ENCODE measurements at regions not wholly inside any gene's neighbourhood (a gene's known extent, or its start where the extent isn't known, plus 50 kb on each side); places are given as distances from the start of the nearest gene placed in this dataset.

DNA sequence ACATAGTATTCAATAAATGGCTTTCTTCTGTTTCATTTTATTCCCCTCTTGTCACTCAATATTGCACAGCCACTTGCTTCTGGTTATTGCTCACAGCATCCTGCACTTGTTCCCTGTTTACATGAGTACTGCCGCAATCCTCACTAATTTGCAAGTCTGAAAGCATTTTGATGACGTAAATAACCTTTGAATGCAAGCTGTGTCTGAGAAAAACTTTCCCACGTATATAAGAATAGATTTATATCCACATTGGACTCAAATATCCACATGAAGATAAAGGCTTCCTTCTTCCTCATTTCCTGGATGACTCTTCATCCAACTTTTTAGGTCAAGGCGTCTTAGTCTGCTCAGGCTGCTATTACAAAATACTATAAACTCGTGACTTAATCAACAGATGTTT is 88.2 kb upstream of the DAP start:
- DNase-seq (ENCODE audit: low read depth): peak; percentile 48

DNA sequence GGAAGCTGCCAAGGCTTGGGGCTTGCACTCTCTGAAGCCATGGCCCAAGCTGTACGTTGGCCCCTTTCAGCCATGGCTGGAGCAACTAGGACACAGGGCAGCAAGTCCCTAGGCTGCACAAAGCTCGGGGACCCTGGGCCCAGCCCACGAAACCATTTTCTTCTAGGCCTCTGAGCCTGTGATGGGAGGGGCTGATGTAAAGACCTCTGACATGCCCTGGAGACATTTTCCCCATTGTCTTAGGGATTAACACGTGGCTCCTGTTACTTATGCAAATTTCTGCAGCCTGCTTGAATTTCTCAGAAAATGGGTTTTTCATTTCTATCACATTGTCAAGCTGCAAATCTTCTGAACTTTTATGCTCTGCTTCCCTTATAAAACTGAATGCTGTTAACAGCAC is 83.0 kb upstream of the DAP start:
- no peak for DNase-seq (ENCODE audit: low read depth)

DNA sequence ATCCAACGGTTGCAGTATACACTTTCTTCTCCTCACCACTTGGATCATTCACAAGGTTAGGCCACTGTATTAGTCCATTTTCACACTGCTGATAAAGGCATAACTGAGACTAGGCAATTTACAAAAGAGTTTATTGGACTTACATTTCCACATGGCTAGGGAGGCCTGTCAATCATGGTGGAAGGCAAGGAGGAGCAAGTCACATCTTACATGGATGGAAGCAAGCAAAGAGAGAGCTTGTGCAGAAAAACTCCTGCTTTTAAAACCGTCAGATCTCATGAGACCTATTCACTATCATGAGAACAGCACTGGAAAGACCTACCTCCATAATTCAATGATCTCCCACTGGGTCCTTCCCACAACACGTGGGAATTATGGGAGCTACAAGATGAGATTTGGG is 81.8 kb upstream of the DAP start:
- DNase-seq (ENCODE audit: low read depth): no peak

DNA sequence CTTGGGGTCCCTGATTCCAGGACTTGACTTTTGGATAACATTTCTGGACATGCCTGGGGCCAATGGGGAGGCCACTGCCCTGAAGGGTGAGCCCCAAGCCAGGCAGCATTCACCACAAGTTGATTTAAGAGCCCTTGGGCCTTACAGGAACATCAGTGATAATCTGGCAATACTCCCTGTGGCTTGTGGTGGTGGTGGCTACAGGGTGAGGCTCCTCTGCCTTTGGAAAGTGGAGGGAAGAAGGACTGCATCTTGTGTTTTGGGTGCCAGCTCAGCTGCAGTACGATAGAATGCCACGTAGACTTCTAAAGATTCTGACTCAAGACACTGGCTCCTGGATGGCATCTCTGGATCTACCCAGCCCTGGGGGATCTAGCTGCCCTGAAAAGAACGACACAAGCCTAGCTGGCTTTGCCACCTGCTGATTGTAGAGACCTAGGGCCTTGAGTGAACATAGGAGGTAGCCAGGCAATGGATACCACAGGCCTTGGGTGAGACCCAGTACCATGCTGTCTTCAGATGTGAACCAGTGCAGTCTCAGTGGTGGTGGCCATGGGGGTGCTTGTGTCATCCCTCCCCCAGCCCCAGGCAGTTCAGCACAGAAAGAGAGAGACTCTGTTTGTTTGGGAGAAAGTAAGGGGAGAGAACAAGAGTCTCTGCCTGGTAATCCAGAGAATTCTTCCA is 79.0 kb upstream of the DAP start:
- DNase-seq (ENCODE audit: low read depth): no peak

DNA sequence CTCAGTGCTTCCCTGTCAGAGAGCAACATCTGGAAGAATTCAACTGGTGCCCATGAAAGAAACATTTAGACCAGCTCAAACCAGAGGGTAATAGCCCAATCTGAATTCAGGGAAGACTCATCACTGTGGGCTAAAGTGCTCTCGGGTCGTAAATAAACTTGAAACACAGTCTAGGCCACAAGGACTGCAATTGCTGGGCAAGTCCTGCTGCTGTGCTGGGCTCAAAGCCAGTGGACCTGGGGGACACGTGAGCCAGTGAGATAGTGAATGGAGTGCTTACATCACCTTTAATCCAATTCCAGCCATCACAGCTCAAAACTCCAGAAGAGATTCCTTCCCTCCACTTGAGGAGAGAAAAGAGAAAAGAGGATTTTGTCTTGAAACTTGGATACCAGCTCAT is 78.1 kb upstream of the DAP start:
- DNase-seq (ENCODE audit: low read depth): no peak

DNA sequence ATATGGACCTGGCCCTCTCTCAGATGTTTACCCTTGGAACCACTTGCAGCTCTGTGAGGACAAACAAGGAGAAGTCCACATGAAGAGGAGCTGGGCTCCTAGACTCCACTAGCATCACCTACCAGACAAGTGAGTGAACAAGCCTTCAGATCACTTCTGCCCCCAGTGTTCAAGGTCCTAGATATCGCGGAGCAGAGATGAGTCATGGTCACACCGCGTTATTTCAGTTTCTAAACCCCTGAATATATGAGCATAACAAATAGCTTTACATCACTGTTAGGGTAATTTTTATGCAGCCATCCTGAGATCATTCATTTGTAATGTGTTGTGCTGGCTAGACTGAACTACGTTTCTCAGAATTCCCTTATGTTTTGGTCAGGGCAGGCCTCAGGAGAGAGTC is 77.0 kb upstream of the DAP start:
- DNase-seq (ENCODE audit: low read depth): no peak

DNA sequence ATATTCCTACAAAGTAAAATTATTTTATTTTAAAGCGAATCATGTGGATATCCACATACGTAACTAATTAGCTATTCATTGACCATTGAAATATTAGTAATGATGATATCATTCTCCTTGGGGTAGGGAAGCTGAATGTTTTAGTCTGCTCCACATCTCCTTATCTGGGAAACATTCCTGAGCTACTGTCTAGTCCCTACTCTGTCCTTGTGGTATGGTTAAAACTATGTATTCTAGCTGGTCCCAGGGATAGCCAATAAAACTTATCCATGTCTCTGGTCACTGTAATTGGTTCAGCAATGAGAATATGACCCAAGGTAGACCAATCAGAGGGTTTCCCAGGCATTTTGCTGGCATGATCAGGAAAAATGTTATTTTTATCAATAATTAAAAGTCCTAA is 76.0 kb upstream of the DAP start:
- peak; percentile 82 for DNase-seq (ENCODE audit: low read depth)

DNA sequence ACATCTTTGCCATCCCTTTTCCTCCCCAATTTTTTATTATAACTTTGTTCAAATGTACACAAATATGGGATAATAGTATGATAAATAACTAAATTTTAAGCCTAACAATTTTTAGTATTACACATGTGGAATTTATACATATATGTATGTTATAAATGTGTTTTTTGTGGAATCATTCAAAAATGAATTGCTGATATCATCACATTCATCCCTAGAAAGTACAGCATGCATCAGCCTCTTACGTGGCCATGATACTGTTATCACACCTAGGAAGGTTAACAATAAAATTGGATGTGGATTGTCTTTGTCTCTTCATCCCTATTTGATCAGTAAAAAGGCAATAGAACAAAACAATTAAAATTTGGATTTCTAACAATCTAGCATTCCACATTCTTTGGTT is 73.7 kb upstream of the DAP start:
- DNase-seq (ENCODE audit: low read depth): no peak

DNA sequence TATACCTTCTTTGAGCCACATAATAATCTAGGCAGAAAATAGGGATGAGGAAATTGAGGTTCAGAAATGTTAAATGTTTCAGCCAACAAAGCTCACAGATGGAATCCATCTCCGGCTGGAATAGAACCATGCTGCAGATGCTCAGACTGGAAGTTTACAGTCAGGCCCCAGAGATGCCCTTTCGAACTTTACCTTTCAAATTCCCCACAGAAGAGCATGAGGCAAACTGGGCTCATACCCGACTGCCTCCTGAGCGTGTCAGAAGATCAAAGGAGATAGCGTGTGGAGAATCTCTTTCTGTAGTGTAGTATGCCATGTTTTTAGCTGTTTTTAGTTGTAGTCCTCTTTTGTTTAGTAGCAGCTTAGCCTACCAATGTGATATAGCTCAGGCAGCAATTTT is 72.0 kb upstream of the DAP start:
- no peak for DNase-seq (ENCODE audit: low read depth)

DNA sequence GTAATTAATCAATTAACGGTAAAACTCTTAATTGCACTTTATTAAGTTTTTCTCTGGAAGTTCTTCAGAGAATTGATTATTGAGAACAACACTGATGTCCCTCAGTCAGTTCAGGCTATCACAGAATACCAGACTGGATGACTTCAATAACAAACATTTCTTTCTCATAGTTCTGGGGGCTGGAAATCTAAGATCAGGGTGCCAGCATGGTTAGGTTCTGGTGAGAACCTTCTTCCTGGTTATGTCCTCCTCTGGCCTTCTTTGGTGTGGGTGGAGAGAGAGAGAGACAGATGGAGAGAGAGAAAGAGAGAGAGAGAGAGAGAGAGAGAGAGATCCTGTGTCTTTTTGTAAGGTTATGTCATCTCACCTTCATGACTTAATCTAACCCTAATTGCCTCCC is 71.4 kb upstream of the DAP start:
- peak; percentile 44 for DNase-seq (ENCODE audit: low read depth)

DNA sequence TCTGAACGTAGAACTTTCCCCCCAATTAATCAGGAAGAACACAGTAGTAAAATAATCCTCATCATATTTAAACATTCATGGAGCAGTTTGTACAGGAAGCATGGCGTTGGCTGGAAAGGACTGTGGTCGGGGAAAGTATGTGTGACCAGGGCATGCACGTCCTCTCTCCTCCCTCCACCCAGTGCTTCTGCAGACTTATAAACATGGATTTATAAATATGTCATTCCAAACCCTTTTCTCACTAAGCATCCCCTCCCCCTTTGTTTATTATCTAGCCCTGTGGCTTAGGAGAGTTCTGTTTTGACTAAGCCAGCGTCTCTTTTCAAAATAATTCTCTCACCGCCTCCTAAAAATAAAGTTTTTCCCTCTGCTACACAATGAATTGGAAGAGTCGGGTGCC is 70.4 kb upstream of the DAP start:
- peak; percentile 98 for DNase-seq (ENCODE audit: low read depth)

DNA sequence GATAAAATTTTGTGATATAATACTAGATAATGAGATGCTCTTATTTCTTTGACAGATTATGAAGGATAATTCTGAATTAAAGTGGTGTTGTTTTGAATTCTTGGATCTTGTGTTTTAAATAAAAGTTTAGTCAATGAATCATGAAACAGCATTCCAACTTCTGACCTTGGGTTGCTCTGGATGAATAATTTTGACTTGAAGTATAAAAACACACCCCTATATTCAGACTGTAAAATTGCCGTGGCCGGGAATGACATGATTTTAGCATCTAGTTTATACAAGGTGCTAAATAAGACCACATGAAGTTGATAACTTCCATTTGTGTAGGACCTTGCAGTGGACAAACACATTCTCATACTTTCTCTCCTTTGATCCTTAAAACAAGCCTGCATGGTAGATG is 67.2 kb upstream of the DAP start:
- peak; percentile 80 for DNase-seq (ENCODE audit: low read depth)

DNA sequence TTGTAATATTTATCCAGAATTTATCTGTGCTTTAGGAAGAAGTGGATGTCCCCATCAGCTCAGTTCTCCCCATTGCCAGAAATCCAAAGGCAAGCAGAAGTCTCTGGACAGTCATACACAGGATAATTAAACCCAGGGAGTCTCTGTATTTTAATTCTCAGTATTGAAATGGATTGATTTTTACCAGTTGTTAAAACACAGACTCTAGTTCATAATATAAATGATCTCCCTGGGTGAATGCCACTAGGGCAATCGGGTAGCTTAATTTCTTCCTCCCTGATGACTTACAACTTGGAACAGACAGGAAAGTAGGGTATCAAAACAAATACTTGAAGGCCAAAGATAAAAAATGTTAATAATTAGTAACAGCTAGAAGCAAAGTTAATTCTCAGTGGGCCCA is 66.5 kb upstream of the DAP start:
- DNase-seq (ENCODE audit: low read depth): peak; percentile 30

DNA sequence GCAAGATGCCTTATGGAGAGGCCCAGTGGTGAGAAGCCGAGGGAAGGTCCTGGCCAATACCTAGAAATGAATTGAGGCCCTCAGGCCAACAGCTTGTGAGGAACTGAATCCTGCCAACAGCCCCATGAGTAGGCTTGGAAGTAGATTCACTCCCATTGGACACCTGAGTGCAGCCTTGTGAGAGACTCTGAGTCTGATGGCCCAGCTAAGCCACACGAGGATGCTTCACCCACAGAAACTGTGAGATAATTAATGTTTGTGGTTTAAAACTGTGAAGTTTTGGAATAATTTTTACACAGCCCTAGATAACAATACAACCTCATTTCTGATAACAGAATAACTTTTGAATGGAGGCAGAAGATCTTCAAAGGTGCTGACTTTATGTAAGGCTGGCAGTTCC is 65.9 kb upstream of the DAP start:
- DNase-seq (ENCODE audit: low read depth): no peak

DNA sequence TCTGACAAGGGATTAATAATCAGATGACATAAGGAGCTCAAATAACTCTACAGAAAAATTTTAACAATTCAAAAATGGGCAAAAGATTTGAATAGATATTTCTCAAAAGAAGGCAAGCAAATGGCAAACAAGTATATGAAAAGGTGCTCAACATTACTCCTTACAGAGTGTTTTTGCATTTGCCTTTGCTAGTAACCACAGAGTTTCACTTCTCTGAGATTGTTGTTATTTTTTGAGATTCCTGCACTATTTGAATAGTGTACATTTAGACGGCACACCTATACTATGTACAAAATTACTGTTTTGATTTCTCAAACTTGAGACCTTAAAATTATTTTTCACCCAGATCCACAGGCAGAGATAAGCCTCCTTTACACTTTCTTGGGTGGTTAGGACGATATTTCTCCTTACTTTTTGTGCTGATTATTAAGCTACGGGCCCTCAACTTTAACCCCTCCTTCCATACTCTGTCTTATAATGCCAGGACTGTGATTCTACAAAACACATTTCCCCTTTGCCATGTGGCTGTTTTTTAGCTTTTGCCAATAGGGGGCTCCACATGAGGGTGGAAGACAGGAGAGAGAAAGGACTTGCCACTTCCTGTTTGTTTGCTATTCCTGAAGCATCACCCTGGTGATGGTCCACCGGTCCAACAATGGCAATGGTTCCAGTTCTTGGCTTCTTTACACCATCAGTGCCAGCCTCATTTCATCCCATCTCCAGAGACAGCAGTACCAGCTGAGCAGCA is 65.0 kb upstream of the DAP start:
- no peak for DNase-seq (ENCODE audit: low read depth)

DNA sequence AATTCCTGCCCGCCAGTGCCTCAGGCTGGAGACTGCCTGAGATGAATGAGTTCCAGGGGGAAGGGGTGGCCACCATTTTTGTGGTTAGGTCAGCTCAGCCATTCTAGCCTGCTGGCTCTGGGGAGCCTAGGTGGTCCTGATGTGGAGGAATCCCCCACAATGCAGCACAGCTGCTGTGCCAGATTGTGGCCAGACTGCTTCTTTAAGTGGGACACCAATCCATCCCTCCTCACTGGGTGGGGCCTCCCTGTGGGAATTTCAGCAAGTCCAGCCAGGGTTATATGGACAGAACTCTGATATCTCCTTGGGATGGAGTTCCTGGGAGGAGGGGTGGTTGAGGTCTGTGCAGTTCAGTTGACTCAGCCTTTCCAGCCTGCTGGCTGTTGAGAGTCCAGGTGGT is 51.2 kb upstream of the DAP start:
- DNase-seq (ENCODE audit: low read depth): no peak
